CD4-positive, alpha-beta memory T cell (primary cell): ENCODE measurements at regions not wholly inside any gene's neighbourhood (a gene's known extent, or its start where the extent isn't known, plus 50 kb on each side); places are given as distances from the start of the nearest gene placed in this dataset.
A peak's percentile ranks its signal among the peaks of the same experiment; 100 is the strongest.
"Not testable (repeated sequence)": the region's sequence is repeated elsewhere in the genome, so short reads cannot be mapped to it uniquely, and the experiment has no call there.

Experiments used
- CTCF ChIA-PET: fragments of 350-600 bp; sonication (Branson Sonifier 250); formaldehyde crosslinking; loops from one replicate; lab custom pipeline; 2021; ENCODE audit warnings: inconsistent platforms; ENCODE audit not compliant: partially characterized antibody; lab: Charles Lee
- POLR2A ChIA-PET: fragments of 350-600 bp; sonication (Branson Sonifier 250); formaldehyde crosslinking; loops from one replicate; lab custom pipeline; 2021; ENCODE audit not compliant: partially characterized antibody; lab: Charles Lee
- DNase-seq, 5 donors: peaks; one replicate each; pipeline versions ENCODE4 v3.0.0 to v3.0.0-alpha.2; 2020 to 2022; ENCODE audit warnings: mixed read lengths in 1 of 5
- H3K27ac ChIP-seq: one replicate; pipeline ENCODE4 v1.7.0; 2013; ENCODE audit warnings: low read depth, low read length
- H3K27me3 ChIP-seq: 2 replicates; pipeline ENCODE4 v1.7.0; 2013; ENCODE audit warnings: mild to moderate bottlenecking, low read length, moderate library complexity; ENCODE audit not compliant: insufficient read depth
- H3K36me3 ChIP-seq: 2 replicates; pipeline ENCODE4 v1.7.0; 2013; ENCODE audit warnings: mild to moderate bottlenecking, low read length, moderate library complexity; ENCODE audit not compliant: insufficient read depth
- H3K4me1 ChIP-seq: 2 replicates; pipeline ENCODE4 v1.7.0; 2013; ENCODE audit warnings: mild to moderate bottlenecking, low read length, moderate library complexity; ENCODE audit not compliant: insufficient read depth
- H3K4me3 ChIP-seq, 2 donors: one replicate each; pipeline ENCODE4 v1.7.0; 2013; ENCODE audit warnings: low read length in 2 of 2, mild to moderate bottlenecking in 1 of 2
- H3K9me3 ChIP-seq, 2 donors: one replicate each; pipeline ENCODE4 v1.7.0; 2013; ENCODE audit warnings: low read length in 2 of 2, control low read depth in 1 of 2; ENCODE audit not compliant: control insufficient read depth in 1 of 2
- H3K27ac Mint-ChIP-seq, 7 donors: one replicate each; pipeline ENCODE4 v1.8.0; 2020 to 2021; ENCODE audit warnings: mixed read lengths in 7 of 7, mild to moderate bottlenecking in 6 of 7, inconsistent platforms in 3 of 7, moderate library complexity in 3 of 7
- H3K27me3 Mint-ChIP-seq, 2 donors: one replicate each; pipeline ENCODE4 v1.8.0; 2020 to 2021; ENCODE audit warnings: mixed read lengths in 2 of 2
- H3K36me3 Mint-ChIP-seq, 2 donors: one replicate each; pipeline ENCODE4 v1.8.0; 2020 to 2021; ENCODE audit warnings: mixed read lengths in 2 of 2, inconsistent platforms in 1 of 2, mild to moderate bottlenecking in 1 of 2
- H3K4me1 Mint-ChIP-seq, 4 donors: one replicate each; pipeline ENCODE4 v1.8.0; 2020 to 2021; ENCODE audit warnings: mixed read lengths in 4 of 4, mild to moderate bottlenecking in 1 of 4
- H3K4me3 Mint-ChIP-seq, 8 donors: one replicate each; pipeline ENCODE4 v1.8.0; 2020 to 2021; ENCODE audit warnings: mixed read lengths in 8 of 8, mild to moderate bottlenecking in 7 of 8, moderate library complexity in 6 of 8, inconsistent platforms in 3 of 8
- H3K9me3 Mint-ChIP-seq, 8 donors: one replicate each; pipeline ENCODE4 v1.8.0; 2020 to 2021; ENCODE audit warnings: mixed read lengths in 8 of 8, mild to moderate bottlenecking in 5 of 8, inconsistent platforms in 3 of 8, moderate library complexity in 1 of 8
- intact Hi-C: fragments of 100-400 bp; cut with micrococcal nuclease; formaldehyde crosslinking; loops from one replicate; pipeline ENCODE4 v1.15.1; 2023

- H3K9me3 ChIP-seq, H3K36me3 ChIP-seq, H3K27ac ChIP-seq, H3K4me1 ChIP-seq, H3K4me3 ChIP-seq, CTCF ChIA-PET, POLR2A ChIA-PET, H3K4me3 Mint-ChIP-seq, H3K27ac Mint-ChIP-seq, intact Hi-C loops, H3K27me3 ChIP-seq, H3K4me1 Mint-ChIP-seq, DNase-seq, H3K27me3 Mint-ChIP-seq: not testable (repeated sequence)
- Mint-ChIP-seq H3K36me3 (peaks cover 0 to 13% of the 10 kb centered on the region in 2 donors), H3K9me3 (peaks cover 6 to 23% (median 19%) of the 10 kb centered on the region in 8 donors)
Measured at GRCh38 chr18:104264-104663, 54.1 kb upstream of the USP14 start.

- H3K36me3 ChIP-seq, intact Hi-C loops, CTCF ChIA-PET, H3K27ac ChIP-seq, H3K9me3 ChIP-seq, H3K4me3 ChIP-seq, H3K4me1 ChIP-seq, H3K4me3 Mint-ChIP-seq, H3K27me3 Mint-ChIP-seq, H3K27me3 ChIP-seq, POLR2A ChIA-PET: not testable (repeated sequence)
- peaks cover 0 to 17% of the 10 kb centered on the region in 2 donors for H3K36me3 Mint-ChIP-seq
- peak in 1 of 5 donors; percentile 63 for DNase-seq
- peaks cover 11 to 33% (median 29%) of the 10 kb centered on the region in 8 donors for H3K9me3 Mint-ChIP-seq
- peak overlapping the region in 1 of 7 donors; percentile 19 for H3K27ac Mint-ChIP-seq
- peaks cover 0 to 12% (median 2%) of the 10 kb centered on the region in 4 donors for H3K4me1 Mint-ChIP-seq
Measured at GRCh38 chr18:105161-106053, 53.0 kb upstream of the USP14 start.

- H3K4me3 Mint-ChIP-seq, H3K27me3 Mint-ChIP-seq, H3K27me3 ChIP-seq, intact Hi-C loops, H3K4me3 ChIP-seq, H3K4me1 ChIP-seq, POLR2A ChIA-PET, CTCF ChIA-PET, H3K36me3 ChIP-seq, H3K27ac ChIP-seq, H3K9me3 ChIP-seq: not testable (repeated sequence)
- H3K4me1 Mint-ChIP-seq, result peaks cover 3 to 20% (median 7%) of the 10 kb centered on the region in 4 donors
- H3K36me3 Mint-ChIP-seq, result peaks cover 0 to 17% of the 10 kb centered on the region in 2 donors
- peak overlapping the region in 1 of 7 donors; percentile 19 for H3K27ac Mint-ChIP-seq
- DNase-seq, result peak in 2 of 5 donors; percentile 10 to 73
- H3K9me3 Mint-ChIP-seq, result peaks cover 12 to 36% (median 32%) of the 10 kb centered on the region in 8 donors
Measured at GRCh38 chr18:106054-106851, 52.1 kb upstream of the USP14 start.

GRCh38 chr18:106868-107384, 51.4 kb upstream of the USP14 start:
- H3K9me3 ChIP-seq, CTCF ChIA-PET, H3K27me3 ChIP-seq, H3K36me3 ChIP-seq, H3K27ac ChIP-seq, H3K4me3 ChIP-seq, intact Hi-C loops, H3K27me3 Mint-ChIP-seq, H3K4me3 Mint-ChIP-seq, H3K4me1 ChIP-seq, POLR2A ChIA-PET: not testable (repeated sequence)
- DNase-seq, result peak in 1 of 5 donors; percentile 44
- Mint-ChIP-seq H3K9me3 (peaks cover 12 to 36% (median 32%) of the 10 kb centered on the region in 8 donors), H3K27ac (peak overlapping the region in 1 of 7 donors; percentile 7), H3K4me1 (peaks cover 6 to 24% (median 10%) of the 10 kb centered on the region in 4 donors), H3K36me3 (peaks cover 0 to 20% of the 10 kb centered on the region in 2 donors)

GRCh38 chr18:107464-107863, 50.9 kb upstream of the USP14 start:
- Mint-ChIP-seq H3K36me3 (peaks cover 0 to 20% of the 10 kb centered on the region in 2 donors), H3K4me1 (peaks cover 6 to 24% (median 10%) of the 10 kb centered on the region in 4 donors), H3K9me3 (peaks cover 12 to 36% (median 32%) of the 10 kb centered on the region in 8 donors), H3K27ac (peak overlapping the region in 1 of 7 donors; percentile 7)
- H3K4me3 Mint-ChIP-seq, CTCF ChIA-PET, H3K27ac ChIP-seq, H3K9me3 ChIP-seq, H3K4me1 ChIP-seq, H3K4me3 ChIP-seq, H3K27me3 ChIP-seq, POLR2A ChIA-PET, H3K36me3 ChIP-seq, H3K27me3 Mint-ChIP-seq, intact Hi-C loops: not testable (repeated sequence)
- peak in 2 of 5 donors; percentile 7 to 57 for DNase-seq

GRCh38 chr18:107947-108664, 50.3 kb upstream of the USP14 start:
- POLR2A ChIA-PET, H3K27me3 Mint-ChIP-seq, H3K4me3 Mint-ChIP-seq, H3K36me3 ChIP-seq, H3K27me3 ChIP-seq, H3K27ac Mint-ChIP-seq, intact Hi-C loops, CTCF ChIA-PET, H3K4me1 ChIP-seq, H3K4me3 ChIP-seq, H3K9me3 ChIP-seq, H3K27ac ChIP-seq: not testable (repeated sequence)
- peak in 1 of 5 donors; percentile 55 for DNase-seq
- H3K9me3 Mint-ChIP-seq, result peaks cover 12 to 36% (median 32%) of the 10 kb centered on the region in 8 donors
- peaks cover 6 to 24% (median 10%) of the 10 kb centered on the region in 4 donors for H3K4me1 Mint-ChIP-seq
- peaks cover 0 to 20% of the 10 kb centered on the region in 2 donors for H3K36me3 Mint-ChIP-seq
